Left renal pelvis (tissue), 4 donors: ENCODE measurements at regions not wholly inside any gene's neighbourhood (a gene's known extent, or its start where the extent isn't known, plus 50 kb on each side); places are given as distances from the start of the nearest gene placed in this dataset.

Experiments used
- DNase-seq, 4 donors: peaks; one replicate each; pipeline ENCODE4 v3.0.0-alpha.2; 2013; ENCODE audit warnings: low read depth in 4 of 4, low spot score in 3 of 4

DNA sequence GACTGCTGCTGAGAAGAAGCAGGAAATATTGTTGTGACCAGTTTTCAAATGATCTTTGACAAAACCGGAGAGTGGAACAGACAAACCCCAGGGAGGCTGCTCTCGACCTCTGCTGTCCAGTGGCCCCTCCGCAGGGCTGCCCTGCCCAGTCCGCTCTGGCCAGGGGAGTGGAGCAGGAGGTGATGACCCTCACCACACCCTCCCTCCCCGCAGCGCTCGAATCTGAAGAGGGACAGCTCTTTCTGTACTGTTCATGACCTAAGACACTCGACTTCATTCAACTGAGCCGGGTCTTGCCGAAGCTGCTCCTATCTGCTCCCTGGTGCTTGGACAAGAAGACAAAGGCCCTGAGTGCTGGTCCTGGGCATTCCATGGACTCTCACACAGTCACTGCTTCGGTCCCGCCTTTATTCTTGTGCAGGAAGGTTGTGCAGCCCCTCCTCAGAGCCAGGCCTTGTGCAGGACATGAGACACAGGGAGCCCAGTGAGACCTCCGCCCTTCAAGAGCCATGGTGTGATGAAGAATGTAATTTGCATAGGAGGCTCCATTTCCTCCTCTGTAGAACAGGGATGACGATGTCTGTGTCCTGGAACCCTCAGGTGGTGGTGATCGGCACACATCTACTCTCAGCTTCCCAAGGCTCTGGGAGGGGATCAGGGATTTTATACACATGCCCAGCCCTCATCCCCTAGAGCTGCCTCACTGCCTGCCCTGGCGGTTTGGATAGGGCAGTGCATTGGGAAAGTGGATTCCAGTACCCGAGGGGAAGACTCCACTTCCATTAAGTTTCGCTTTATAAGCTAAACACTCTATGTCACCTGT, 97.1 kb upstream of the PRR20G start:
- DNase-seq: no peak

DNA sequence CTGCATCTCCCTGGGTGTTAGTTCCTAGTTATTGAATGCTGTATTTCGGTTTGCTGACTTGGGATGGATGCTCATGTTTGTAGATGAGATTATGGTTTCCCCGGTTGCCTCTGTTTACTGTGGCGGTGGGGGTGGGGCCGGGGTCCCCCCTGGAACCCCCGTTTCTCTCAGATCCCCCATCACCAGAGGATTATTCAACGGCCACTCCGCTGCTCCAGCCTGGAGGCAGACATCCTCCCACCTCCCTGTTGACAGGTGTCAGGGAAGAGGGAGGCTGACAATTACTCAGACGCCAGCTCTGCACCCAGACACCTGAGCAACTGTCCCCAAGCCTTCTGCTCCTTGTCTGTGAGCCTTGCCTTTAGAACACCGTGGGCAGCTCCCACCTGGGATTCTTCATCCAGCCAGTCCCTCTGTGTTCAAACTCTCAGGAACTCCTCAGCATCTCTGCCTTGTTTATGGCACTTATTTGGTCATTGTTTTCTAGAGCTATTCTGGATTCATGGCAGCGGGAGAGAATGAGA, 95.9 kb upstream of the PRR20G start:
- DNase-seq: no peak

DNA sequence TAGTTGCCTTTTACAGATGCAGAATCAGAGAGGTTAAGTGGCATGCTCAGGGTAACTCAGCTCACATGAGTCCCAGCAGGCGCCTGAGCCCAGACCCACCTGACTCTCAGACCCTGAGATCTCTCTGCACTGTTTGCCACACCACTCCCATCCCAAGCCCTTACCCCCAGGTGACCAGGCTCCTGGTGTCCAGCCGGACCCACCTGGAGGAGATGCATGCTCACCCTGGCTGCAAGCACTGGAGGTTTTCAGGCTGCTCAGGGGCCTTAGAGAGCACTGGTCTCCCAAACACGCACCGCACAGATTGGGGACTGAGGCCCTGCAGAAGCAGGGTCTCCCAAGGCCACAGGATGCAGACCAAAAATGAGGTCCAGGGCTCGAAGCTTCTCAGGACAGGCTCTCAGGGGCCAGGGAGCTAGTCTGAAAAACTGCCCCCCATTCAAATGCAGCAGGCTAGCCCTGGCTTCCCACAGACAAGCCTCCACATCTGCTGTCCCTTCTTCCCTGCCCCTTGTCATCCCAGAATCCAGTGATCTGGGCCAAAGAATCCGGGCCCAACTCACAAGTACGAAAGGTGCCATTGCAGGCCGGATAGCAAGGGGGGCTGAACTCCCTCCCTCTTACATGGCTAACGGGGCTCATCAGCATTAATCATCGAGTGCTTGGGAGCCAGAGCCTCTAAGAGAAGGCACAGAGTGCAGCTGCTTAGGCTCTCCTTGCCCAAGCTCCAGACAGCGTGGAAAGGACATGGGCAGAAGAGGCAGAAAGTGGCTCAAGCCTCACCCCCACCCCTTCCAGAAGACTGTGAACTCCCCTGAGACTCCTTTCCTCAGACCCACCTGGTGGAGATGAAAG, 90.2 kb upstream of the PRR20G start:
- no peak for DNase-seq

DNA sequence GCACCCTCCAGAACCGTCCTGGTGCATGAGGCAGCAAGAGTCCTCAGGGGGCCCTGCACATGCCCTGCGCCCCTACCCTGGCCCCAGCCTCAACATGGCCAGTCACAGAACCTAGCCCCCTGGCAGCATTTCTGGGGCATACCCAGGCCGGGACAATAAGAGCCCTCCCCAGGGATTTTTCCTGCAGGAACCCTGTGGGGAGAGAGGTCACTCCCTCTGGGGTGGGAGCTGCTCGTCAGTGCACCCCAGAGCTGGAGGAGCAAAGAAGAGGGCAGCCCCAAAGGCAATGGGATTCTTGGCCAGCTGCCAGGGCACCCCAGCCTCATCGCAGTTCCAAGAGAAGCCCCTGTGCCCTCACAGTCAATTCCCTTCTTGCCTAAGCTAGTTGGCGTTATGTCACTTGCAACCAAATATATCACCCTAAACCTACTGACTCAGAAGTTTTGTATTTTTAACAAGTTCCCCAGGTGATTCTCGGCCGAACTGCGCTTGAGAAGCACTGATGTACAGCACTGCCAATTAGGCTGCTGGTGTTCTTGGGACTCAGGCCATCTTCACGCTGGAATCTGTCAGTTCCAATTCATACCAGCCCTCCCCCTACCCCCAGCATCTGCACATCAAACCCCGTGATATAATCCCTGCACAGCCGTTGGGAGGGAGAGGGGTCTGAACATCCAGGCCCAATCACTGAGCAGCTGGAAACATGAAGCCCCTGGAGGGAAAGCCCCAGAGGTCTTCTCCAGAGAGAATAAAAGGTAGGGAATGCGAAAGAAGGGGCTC, 87.5 kb upstream of the PRR20G start:
- no peak for DNase-seq

DNA sequence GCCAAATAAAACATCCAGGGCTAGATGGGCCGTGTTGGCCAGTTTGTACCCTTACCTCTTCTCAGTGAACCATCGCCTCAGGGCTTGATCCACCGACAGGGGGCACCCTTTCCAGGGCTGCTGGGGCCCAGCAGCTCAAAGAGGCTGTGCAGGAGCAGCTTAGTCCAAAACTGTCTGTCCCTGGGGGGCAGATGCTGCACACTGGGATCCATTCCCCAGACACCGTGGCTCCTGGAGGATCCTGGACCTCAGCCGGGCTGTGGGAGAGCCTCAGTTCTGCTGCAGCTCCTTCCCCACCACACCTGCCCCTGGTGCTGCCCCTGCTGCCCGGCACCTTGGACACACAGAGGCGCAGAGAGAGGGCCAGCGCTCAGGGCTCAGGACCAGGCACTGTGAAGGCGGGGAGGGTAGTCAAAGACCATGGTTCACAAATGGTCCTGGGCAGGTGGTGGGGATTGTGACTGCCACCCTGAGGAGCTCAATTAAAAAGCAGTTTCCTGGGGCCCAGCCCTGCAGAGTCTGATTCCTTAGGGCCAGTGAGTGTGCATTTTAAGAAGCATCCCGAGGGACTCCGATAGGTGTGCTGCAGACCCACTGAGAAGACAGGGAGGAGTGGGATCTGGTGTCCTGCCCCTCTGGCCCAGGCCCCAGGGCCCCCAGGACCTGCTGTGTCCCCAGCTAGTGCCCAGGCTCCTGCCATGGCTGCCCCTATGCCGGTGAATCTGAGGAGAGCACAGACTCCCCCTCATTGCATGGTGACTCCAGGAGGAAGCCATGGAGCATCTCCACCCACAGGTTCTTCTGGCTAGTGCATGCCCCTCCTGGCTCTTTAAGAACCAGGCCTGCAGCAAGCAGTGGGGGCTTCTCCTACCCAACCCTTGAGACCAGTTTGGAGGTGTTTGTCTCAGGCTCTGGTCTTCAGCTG, 86.5 kb upstream of the PRR20G start:
- DNase-seq: no peak

DNA sequence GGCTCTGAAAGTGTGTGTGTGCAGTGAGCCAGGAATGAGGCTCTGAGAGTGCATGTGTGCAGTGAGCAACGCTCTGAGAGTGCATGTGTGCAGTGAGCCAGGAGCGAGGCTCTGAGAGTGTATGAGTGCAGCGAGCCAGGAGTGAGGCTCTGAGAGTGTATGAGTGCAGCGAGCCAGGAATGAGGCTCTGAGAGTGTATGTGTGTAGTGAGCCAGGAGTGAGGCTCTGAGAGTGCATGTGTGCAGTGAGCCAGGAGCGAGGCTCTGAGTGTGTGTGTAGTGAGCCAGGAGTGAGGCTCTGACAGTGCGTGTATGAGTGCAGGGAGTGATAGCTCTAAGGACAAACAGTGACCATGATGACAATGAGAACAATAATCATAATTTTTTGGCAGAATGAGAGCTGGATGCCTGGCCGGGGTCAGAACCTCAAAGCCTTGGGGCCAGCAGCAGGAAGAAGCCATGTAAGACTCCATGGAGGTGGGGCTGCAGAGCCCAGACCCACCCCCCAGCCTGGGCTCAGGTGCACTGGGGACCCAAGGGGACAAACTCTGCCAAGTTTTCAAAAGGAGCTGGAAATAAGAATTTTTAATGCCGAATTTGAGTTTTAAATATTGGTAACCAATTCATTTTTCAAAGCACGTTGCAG, 85.7 kb upstream of the PRR20G start:
- DNase-seq: no peak

DNA sequence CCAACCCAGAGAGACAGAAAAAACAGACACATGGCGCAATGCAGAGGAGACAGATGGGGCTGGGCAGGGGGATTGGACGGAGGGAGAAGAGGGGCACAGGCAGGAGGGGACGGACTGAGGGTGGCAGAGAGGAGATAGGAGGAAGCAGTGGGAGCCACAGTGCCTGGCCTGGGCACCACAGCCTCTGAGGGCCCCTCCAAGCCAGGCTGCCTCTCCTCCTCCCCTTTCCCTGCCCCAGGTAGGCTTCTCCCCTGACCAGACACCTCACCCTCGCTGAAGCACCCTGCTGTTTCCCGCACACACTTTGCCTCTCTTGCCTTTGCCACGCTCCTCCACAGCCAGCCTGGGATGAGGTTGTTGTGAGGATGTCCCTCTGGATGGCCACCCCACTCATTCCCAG, 84.0 kb upstream of the PRR20G start:
- no peak for DNase-seq

DNA sequence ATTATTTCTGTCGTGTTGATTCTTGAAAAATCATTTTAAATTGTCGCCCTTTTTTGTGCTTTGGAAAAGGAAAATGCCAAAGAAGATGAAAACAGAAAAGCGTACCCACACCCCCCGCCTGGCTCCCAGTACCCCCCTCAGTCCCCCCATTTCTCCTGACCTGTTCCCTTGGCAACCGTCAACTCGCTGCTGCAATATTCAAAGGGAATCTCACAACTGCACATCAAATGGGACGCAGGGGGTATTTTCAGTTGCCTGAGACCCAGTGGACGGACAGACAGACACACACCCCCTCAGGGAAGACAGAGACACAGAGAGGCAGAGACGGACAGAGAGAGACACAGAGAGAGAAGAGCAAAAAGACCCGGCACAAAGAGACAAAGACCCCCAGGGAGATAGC, 83.5 kb upstream of the PRR20G start:
- no peak for DNase-seq

DNA sequence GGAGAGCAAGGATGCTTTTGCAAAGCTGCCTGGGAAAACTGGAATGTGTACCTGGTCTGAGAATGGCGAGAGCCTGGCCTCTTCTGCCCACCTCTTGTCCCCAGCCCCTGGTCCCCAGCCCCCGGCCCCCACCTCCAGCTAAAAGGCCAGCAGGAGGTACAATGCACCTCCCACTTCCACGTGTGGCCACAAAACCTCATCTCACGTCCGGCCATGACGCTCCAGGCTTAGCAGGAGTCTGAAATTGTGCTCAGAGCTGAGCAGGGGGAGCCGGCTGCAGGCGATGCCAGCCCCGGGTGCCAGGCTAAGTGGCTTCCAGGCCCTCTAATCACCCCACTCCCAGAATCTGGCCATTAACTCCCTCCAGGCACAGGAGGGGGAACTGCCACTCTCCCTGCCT, 83.1 kb upstream of the PRR20G start:
- DNase-seq: no peak

DNA sequence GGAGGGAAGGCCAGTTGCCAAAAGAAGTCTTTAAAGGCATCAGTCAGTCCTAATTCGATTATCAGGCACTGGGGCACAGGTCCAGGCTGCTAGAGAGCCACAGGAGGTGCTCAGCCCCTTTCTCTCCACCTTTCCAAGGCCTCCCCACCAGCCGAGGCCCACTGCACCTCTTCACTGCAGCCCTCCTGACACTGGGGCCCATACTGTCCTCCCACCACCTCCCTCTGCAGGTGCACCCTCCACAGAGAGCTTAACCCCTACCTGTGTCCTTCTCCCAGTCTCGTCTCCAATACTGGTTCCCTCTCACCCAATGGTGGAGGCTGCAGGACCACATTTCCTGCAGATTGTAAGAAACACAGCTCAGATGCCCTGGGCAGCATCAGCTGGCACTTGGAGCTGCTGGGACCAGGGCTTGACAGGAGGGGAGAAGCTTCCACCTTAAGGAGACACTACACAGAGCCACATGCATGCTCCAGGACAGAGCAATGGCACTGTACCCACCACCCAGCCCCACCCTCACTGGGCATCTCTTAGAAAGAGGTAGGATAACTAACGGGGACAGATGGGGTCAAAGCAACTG, 81.6 kb upstream of the PRR20G start:
- DNase-seq: no peak

DNA sequence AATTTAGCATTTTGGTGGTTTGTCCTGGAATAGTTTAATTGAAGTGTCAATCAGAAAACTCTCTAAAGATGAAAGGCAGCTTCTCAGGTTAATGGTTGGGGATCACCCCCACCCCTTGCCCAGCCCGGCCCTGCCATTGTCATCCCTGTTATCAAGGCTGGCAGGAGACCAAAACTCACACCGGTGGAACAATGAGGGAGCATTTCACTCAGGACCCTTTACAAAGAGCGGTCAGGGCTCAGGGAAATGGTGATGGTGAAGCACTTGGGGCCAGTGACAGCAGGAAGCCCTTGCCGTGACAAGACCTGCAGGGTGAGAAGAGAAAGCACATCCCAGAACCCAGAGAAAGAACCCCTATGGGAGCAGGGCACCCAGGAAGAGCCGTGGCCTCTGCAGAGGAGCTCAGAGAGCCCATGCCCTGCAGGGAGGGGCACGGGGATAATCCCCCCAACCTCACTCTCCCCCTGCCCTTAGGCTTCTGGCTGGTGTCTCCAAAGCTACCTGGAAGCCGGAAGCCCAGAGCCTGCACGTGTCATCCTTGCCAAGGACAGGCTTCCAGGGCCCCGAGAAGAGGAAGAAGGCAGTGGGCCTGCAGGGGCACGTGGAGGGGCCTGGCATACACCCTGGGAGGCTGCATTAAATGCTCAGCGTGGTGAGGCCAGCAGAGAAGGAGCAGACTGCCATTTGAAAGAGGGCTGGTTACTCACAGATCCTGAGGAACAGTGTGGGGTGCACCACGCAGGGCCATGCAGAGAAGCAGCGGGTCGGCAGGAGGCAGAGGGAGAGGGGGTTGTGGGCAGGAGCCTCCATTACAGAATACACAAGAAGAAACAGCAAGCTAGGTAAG, 80.6 kb upstream of the PRR20G start:
- no peak for DNase-seq

DNA sequence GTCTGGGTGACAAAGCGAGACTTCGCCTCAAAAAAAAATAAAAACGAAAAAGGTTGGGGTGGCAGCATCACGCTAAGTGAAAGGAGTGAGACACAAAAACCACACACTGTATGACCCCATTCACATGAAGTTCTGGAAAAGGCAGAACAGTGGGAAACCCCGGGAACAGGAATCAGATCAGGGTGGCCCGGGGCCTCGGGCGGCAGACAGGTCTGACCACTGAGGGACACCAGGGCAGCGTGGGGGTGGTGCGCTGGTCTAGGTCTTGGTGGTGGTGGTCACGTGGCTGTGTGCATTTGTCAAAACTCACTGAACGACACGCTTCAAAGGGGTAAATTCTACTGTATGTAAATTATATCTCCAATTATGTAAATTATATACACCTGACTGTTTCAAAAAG, 79.7 kb upstream of the PRR20G start:
- no peak for DNase-seq

DNA sequence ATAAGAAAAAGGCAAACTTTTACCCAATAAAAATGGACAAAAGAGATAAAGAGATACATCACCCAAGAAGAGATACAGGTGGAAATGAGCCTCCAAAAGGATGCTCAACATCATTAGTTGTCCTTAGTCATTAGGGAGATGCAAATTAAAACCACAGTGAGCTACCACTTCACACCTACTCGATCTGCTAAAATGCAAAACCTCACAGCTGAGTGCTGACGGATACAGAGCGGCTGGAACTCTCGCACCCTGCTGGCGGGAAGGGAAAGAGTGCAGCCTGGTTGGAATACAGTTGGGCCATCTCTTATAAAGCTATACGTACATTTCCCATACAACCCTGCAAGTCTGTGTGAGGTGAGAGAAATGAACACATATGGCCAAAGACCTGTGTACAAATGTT, 78.5 kb upstream of the PRR20G start:
- DNase-seq: no peak

DNA sequence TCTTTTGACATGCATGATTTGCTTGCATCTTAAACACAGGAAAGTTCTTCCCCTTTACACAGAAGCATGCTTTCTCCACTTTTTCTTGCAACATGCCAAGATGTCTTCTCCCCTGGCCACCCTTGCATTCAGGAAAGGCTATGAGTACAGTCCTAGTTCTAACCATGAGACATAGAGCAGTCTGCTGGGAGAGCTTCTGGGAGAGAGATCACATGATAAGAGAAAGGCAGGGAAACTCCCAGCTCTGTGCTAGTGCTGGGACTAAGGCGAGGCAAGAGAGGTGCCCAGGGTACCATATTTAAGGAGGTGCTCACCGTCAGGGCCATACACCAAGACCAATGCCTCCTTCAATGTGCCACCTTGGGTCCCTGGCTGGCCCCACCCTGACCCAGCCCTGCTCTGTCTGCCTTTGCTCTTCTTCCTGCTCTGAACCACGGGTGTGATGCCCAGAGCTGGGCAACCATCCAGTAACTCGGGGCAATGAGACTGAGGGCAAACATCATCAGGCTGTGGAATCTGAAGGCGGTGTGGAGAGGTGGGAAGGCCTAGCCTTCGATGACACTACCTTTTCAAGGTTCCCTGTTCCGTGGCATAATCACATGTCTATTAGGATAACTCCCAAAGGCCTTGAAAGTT, 77.4 kb upstream of the PRR20G start:
- no peak for DNase-seq

DNA sequence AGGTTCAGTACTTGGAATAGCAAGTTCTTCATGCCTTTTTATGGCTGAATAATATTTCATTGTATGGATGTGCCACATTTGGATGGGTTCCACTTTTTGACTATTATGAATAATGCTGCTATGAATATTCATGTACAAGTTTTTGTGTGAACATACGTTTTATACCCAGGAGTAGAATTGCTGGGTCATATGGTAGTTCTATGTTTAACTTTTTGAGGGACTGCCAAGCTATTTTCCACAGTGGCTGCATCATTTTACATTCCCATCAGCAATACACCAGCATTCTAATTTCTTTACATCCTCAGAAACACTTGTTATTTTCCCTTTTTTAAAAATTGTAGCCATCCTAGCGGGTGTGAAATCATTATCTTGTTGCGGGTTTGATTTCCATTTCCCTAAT, 76.0 kb upstream of the PRR20G start:
- no peak for DNase-seq

DNA sequence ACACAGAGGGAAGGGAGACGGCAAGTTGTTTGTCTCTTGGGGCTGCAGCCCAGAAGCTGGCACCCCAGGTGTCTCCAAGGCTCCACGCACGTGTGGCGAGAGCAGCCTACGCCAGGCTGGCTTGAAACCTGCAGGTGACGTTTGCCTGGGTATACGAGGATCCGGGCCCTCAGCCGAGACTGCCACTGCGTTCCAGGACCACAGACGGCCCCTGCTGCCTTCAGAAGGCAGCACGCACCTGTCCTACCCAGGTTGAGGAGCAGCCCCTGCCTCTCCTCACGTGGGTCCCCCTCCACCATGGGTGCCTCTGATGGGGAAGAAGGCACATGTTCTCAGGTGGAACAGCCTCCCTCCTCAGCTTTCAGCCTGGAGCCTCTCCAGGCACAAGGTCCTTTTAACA, 75.3 kb upstream of the PRR20G start:
- DNase-seq: no peak

DNA sequence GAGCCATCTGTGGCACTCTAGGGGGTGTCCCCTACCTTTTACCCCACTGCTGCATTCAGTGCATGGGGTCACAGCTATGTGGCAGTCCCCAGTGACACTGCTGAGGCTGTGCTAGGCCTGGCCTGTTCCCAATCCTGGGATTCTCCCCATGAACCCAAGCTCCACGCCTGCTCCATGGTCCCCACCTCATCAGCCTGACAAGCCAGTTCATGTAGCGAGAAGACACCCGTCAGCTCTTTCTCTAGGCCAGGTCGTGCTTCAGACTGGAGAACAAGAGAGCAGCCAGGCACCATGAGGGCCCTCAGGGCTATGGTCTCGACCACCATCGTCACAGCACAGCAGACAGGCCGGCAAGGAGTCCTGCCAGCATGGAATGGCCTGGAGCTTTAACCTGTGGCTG, 72.8 kb upstream of the PRR20G start:
- no peak for DNase-seq

DNA sequence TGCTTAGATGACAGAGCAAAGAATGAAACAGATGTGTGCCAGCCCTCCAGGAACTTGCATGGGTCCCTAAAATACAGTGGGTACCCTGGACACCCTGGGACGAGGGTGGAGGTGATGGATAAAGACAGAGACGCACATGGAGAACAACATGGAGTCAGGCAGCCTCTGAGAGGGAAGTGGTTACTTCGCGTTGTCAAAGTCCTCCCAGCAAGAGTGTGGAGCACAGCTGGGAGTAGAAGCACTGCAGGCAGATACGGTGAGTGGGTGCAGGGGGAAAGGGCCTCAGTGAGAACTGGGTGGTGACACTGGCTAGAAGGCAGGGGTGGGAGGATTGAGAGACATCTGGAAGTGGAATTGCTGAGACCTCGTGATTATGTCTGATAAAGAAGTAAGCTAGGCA, 70.8 kb upstream of the PRR20G start:
- DNase-seq: no peak
